Body of pancreas (tissue), 4 donors: ENCODE measurements at regions not wholly inside any gene's neighbourhood (a gene's known extent, or its start where the extent isn't known, plus 50 kb on each side); places are given as distances from the start of the nearest gene placed in this dataset.

Experiments used
- ATAC-seq: fragments of 150-250 bp; one replicate; pipeline ENCODE4 v1.9.1; 2016
- DNase-seq, 4 donors: peaks; one replicate each; pipeline ENCODE4 v3.0.0-alpha.2; 2019
- H3K27ac ChIP-seq, 4 donors: fragments of 200-600 bp; sonication (generic); 1 replicate in 3 of 4; 2 replicates in 1 of 4; pipeline versions ENCODE4 v1.5.1 to v1.6.1; 2016 to 2019; ENCODE audit warnings: mild to moderate bottlenecking in 1 of 4, mixed read lengths in 1 of 4, moderate library complexity in 1 of 4
- H3K27me3 ChIP-seq, 2 donors: fragments of 200-600 bp; sonication (generic); one replicate each; pipeline ENCODE4 v1.6.0; 2016; ENCODE audit warnings: mild to moderate bottlenecking in 1 of 2
- H3K36me3 ChIP-seq, 2 donors: fragments of 200-600 bp; sonication (generic); replicated peaks in 1 of 2; 2 replicates each; pipeline ENCODE4 v1.5.1; 2016; ENCODE audit warnings: low read depth in 2 of 2; ENCODE audit not compliant: insufficient read depth in 1 of 2
- H3K4me1 ChIP-seq: fragments of 200-600 bp; sonication (generic); one replicate; pipeline ENCODE4 v1.6.0; 2016
- H3K4me3 ChIP-seq, 2 donors: fragments of 200-600 bp; sonication (generic); 1 replicate in 1 of 2; 2 replicates in 1 of 2; pipeline ENCODE4 v1.5.1; 2016 to 2019
- H3K9me3 ChIP-seq, 3 donors: fragments of 200-600 bp; sonication (generic); 1 replicate in 2 of 3; 2 replicates in 1 of 3; pipeline ENCODE4 v1.5.1; 2016
- POLR2A ChIP-seq, 3 donors: fragments of 450-650 bp; IDR thresholded peaks; one replicate each; pipeline ENCODE4 v1.6.1; 2016; ENCODE audit warnings: antibody characterized with exemption in 3 of 3, mild to moderate bottlenecking in 2 of 3
- WGBS, 2 donors: methylation state at CpG; one replicate each; pipeline ENCODE4 v1.1.5; 2017; 5-methylcytosine and 5-hydroxymethylcytosine counted together
- intact Hi-C: fragments of 100-400 bp; cut with DNase I; formaldehyde crosslinking; loops from one replicate; pipeline ENCODE4 v1.15.1; 2023
- TF ChIP-seq, protein P1 (sequence below), 7 experiments: fragments of 450-650 bp in 4 of 7; fragments of 200-600 bp in 3 of 7; sonication (generic) in 3 of 7; IDR thresholded peaks; one replicate each; pipeline ENCODE4 v1.5.1; 2016 to 2019; ENCODE audit warnings: antibody characterized with exemption in 7 of 7

DNA sequence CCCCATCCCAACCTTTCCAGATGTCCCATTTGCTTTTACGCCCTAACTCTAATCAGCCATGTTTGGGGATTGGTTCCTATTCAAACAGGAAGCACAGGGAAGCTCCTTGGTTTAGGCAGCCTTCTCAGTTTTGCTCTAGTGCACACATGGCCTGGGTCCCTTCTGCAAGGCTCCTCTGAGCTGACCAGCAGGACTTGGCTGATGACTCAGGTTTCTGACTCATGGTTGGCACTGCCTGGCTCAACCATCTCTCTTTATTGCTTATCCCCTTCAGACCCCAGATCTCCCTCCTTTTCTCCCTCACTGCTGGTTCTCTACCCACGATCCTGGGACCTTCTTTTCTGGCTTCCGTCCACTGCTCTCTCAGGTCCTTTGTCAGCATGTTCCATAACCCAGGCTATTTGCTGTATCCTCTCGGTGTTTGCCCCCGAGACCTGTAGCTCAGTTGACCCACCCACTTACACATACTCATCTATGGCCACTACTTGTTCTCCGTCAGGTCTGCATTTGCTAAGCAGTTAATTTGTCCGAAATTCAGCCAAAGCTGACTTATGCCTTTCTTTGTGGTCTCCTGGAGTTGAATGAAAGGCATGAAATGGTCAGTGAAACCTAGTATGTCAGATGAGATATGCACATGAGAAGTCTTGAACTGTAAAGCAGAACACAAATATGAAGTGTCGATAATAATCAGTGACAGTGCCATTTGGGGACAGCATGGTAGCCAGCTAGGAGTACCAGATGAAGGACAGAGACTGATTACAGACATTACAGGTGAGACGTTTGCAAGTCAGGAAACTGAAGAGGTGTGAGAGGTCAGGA lies 323.5 kb upstream of the ROPN1 start:
- Histone ChIP-seq H3K27ac (no peak overlapping the region), H3K4me3 (no peak overlapping the region), H3K9me3 (no peaks in the 10 kb centered on the region), H3K27me3 (no peaks in the 10 kb centered on the region), H3K36me3 (no peaks in the 10 kb centered on the region), H3K4me1 (no peaks in the 10 kb centered on the region)
- DNase-seq = no peak
- ATAC-seq = no peak
- intact Hi-C loops = no loop called here
- 79 to 80% methylated on average over 9 of the region's 9 CpGs for WGBS, 2 donors
- TF ChIP-seq, protein P1, sequence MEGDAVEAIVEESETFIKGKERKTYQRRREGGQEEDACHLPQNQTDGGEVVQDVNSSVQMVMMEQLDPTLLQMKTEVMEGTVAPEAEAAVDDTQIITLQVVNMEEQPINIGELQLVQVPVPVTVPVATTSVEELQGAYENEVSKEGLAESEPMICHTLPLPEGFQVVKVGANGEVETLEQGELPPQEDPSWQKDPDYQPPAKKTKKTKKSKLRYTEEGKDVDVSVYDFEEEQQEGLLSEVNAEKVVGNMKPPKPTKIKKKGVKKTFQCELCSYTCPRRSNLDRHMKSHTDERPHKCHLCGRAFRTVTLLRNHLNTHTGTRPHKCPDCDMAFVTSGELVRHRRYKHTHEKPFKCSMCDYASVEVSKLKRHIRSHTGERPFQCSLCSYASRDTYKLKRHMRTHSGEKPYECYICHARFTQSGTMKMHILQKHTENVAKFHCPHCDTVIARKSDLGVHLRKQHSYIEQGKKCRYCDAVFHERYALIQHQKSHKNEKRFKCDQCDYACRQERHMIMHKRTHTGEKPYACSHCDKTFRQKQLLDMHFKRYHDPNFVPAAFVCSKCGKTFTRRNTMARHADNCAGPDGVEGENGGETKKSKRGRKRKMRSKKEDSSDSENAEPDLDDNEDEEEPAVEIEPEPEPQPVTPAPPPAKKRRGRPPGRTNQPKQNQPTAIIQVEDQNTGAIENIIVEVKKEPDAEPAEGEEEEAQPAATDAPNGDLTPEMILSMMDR (IDR thresholded peaks at IDR 0.05) = no peak
- TF ChIP-seq POLR2A (IDR thresholded peaks at IDR 0.05) = no peak

DNA sequence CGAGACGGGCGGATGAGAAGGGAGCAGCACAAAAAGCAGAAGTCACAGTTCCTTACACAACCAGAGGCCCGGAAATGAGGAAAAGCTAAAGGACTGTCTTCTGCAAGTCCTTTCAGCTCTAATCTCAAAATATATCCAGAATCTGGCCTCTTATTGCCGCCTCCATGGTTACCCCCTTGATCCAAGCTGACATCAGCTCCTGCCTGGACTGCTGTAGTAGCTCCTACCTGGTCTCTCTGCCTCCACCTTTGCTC lies 324.0 kb upstream of the ROPN1 start:
- Histone ChIP-seq H3K4me1 (no peaks in the 10 kb centered on the region), H3K27ac (no peak overlapping the region), H3K36me3 (no peaks in the 10 kb centered on the region), H3K27me3 (no peaks in the 10 kb centered on the region), H3K9me3 (no peaks in the 10 kb centered on the region), H3K4me3 (no peak overlapping the region)
- WGBS, 2 donors = 82 to 93% methylated on average over 5 of the region's 5 CpGs
- ATAC-seq = no peak
- intact Hi-C loops = no loop called here
- no peak for TF ChIP-seq POLR2A (IDR thresholded peaks at IDR 0.05)
- TF ChIP-seq, protein P1 (IDR thresholded peaks at IDR 0.05) = no peak
- no peak for DNase-seq

DNA sequence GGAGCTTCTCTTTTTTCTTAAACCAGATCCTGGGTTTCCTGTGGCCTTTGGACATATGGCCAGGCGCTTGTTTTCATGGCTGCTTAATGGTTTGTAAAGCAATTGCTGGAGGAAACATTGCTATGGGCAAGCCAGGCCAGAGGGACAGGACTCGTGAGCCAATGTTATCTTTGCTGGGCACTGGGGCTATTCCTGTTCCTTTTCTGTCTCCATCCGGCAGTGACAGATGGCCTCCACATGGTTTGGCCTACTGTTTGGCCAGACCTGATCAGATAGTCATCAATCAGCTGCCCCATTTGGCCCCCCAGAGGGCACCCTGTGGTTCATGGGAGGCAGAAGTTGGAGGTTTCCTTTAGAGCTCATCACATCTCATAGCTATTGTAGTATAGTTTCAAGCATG lies 326.1 kb upstream of the ROPN1 start:
- no peaks in the 10 kb centered on the region for H3K9me3 ChIP-seq
- H3K4me1 ChIP-seq = no peaks in the 10 kb centered on the region
- intact Hi-C loops = no loop called here
- TF ChIP-seq, protein P1 (IDR thresholded peaks at IDR 0.05) = no peak
- no peak for TF ChIP-seq POLR2A (IDR thresholded peaks at IDR 0.05)
- DNase-seq (peak in 1 of 4 donors; percentile 8), ATAC-seq (no peak)
- no peaks in the 10 kb centered on the region for H3K27me3 ChIP-seq
- H3K27ac ChIP-seq = no peak overlapping the region
- no peaks in the 10 kb centered on the region for H3K36me3 ChIP-seq
- WGBS, 2 donors = 87 to 92% methylated on average over 3 of the region's 3 CpGs
- no peak overlapping the region for H3K4me3 ChIP-seq

DNA sequence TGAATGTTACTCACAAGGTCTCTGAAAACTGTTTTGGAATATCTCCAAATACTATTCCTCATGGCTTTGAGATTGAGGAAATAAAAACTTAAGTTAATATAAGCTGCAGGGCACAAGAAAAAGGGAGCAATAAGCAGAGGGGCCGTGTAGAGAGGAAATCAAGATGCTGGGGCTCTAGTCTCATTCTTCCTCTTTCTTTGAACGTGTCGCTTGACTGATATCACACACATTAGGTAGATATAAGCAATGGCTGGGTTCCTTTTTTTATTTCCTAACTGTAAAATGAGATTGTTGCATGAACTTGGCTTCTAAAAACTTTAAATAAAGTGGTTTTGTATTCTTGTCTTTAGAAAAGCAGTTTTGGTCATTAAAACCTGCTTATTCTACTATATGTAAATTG lies 326.7 kb upstream of the ROPN1 start:
- intact Hi-C loops = no loop called here
- 75% methylated on average over 3 of the region's 3 CpGs for WGBS, 2 donors

More for the DNA sequence above, 326.7 kb upstream of the ROPN1 start:
- Histone ChIP-seq H3K27ac (no peak overlapping the region), H3K9me3 (no peaks in the 10 kb centered on the region), H3K4me1 (no peaks in the 10 kb centered on the region), H3K4me3 (no peak overlapping the region), H3K36me3 (no peaks in the 10 kb centered on the region), H3K27me3 (no peaks in the 10 kb centered on the region)
- TF ChIP-seq POLR2A (IDR thresholded peaks at IDR 0.05) = no peak
- TF ChIP-seq, protein P1 (IDR thresholded peaks at IDR 0.05) = no peak
- ATAC-seq = no peak
- DNase-seq = no peak
